ENCODE measurements at regions not wholly inside any gene's neighbourhood (a gene's known extent, or its start where the extent isn't known, plus 50 kb on each side); places are given as distances from the start of the nearest gene placed in this dataset.

DNA sequence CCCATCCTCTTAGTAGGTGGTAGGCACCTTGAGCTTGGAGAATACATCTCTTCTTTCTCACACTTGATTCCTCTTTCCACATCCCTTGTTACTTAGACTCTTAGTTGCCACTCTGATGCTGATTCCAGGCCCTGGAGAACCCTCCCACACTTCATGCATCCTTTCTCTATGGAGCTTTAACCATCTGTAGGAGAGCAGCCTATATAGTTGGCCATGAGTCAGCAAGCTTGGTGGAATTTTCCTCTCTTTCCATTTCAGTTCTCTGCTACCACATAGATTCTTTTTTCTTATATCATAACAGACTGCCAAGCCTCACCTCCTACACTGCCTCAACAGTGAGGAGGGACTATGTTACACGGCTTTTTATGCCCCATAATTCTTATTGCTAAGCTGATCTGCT lies 851.6 kb upstream of the CDH2 start:
- intact Hi-C loops (cut with micrococcal nuclease): no loop called here

DNA sequence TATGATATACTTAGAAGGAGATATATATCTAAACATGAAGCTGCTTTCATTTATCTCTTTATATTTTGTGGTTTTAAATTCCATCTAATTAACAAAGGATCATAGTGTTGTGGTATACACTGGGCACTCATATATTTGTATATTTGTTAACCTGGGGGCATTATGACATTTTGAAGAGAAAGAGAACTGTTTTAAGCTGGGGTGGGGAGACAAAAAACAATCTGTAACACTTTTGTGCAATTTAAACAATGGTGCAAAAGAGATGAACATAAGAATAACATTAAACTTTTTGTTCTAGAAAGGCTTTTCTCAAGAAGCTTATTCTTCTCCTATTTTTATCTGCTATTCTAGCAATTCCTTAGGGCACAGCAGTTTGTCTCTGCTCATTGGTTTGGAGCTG lies 842.0 kb upstream of the CDH2 start:
- intact Hi-C loops (cut with micrococcal nuclease): no loop called here

DNA sequence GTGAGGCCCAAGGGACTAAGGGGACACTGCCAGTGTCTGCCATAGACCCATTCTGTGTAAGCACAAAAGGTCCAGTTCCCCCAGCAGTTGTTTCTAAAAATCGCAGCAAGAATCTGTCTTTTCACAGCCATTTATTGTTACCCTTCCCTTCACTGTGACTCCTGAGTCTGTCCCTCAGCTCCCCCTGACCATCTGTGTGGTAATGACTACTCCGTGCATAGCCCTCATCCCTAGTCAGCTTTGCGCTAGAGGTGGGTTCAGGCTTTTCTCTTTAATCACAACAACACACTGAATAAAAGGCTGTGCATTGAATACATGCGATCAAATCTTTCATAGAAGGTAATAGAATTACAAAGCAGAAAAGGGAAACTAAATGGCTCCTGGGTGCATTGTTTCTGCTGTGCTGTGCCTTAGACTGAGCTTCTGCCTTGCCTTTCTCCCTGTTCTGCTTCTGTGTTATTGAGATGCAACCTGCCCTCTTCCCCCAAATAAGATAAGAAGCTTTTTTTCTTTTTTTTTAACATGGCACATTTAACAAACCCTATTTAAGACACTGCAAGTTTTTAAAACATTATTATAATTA lies 836.0 kb upstream of the CDH2 start:
- intact Hi-C loops (cut with micrococcal nuclease): no loop called here

DNA sequence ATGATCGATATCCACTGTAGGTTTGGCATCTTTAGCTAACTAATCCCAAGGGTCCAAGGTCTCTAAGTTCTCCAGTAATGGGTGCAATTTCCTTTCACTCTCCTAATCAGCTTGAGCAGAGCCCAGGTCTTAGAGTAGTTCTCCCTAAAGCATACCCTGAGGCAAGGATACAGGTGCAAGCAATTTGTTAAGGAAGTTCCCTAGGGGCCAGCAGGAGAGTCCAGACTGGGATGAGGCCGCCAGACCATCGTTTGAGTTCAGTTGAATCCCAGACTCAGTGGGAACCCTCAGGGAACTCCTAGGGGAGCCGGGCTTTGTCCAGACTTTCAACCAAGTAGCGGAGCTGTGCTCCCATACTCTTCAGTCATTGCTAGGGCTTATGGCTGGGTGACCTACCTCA lies 835.4 kb upstream of the CDH2 start:
- intact Hi-C loops (cut with micrococcal nuclease): no loop called here

DNA sequence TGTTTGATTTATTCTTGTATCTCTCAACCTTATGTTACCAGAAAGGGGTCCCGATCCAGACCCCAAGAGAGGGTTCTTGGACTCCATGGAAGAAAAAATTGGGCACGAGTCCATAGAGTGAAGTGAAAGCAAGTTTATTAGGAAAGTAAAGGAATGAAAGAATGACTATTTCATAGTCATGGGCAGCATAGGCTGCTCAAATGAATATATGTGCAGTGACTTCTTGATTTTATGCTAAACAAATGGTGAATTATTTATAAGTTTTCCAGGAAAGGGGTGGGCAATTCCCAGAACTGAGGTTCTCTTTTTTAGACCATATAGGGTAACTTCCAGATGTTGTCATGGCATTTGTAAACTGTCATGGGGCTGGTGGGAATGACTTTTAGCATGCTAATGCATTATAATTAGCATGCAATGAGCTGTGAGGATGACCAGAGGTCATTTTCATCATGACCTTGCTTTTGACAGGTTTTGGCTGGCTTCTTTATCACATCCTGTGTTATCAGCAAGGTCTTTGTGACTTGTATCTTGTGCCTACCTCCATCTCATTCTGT lies 832.4 kb upstream of the CDH2 start:
- intact Hi-C loops (cut with micrococcal nuclease): no loop called here

DNA sequence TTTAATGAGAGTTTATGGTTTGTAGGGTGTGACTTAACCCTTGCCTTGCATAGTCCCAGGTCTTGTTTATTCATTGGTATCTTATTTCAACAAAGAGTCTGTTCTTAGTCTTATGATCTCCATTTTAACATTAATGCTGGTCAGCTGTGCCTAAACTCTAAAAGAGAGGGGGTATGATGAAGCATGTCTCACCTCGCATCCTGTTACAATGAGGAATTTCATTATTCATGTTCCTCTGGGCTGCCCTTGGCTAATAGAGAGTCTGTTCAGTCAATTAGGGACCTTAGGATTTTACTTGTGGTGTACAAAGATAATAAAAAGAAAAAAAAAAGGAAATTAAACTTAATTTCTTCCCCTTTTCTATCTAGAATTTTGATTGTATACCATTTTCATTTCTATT lies 831.9 kb upstream of the CDH2 start:
- intact Hi-C loops (cut with micrococcal nuclease): no loop called here

DNA sequence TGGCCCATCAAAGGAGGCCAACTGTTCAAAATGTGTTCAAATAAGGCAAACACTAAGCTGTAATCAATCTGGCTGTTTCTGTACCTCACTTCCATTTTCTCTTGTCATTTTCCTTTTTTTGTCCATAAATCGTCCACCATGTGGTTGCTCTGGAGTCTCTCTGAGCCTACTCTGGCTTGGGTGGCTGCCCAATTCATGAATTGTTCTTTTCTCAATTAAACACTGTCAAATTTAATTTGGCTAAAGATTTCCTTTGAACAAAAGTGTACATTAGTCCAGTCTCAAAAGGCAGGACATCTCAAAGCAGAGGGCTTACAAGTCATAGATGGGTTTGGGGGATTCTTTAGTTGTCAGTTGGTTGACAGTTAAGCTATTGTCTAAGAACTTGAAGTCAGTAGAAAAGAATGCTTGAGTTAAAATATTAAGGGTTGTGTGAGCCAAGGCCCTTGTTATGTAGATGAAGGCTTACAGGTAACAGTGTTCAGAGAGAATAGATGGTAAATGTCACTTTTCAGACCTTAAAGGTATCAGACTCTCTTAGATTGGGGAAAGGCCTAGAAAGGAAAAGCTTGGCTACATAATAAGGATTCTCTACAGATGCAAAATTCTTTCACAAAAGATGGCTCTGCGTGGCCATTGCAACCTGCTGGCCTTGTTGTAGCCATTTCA lies 831.2 kb upstream of the CDH2 start:
- intact Hi-C loops (cut with micrococcal nuclease): no loop called here

DNA sequence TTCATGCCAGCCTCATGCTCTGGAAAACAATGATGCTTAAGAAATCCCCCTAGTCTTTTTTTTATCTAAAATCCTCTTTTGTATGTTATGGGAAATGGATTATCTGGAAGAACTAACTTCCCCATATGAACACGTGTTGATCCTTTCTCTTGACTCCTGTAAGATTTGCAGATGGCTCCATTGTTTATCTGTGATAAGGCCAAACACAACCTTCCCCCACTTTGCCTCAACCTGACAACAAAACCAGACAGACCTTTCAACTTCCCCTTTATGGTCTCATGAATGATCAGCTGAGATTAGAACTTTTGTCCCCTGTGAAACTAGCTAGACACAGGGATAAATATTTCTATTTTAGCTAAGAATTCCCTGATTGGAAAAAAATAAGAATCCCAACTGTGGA lies 828.0 kb upstream of the CDH2 start:
- intact Hi-C loops (cut with micrococcal nuclease): no loop called here

DNA sequence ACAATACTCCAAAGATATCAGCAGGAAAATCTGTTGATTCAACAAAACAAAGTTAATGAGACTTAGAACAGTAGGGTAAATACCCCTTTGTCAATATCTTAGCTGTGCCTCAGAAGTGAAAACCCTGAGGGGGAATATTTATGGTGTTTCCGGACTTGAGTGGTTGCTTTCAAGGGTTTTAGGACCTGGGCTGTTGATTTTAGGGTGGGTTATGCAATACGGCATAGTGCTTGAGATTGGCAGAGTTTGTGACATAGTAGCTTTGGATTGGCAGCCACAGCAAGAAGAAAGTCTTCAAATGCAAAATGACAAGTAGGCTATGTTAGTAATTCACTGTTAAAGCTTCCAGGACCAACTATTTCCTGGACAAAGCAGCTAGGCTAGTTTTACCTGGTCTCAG lies 826.3 kb upstream of the CDH2 start:
- intact Hi-C loops (cut with micrococcal nuclease): no loop called here

DNA sequence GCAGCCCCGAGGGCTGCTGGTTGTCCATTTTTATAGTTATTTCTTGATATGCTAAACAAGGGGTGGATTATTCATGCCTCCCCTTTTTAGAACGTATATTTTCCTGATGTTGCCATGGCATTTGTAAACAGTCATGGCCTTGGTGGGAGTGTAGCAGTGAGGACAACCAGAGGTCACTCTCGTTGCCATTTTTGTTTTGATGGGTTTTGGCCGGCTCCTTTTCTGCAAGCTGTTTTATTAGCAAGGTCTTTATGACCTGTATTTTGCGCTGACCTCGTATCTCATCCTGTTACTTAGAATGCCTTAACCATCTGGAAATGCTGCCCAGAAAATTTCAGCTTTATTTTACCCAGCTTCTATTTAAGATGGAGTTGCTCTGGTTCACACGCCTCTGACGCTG lies 825.8 kb upstream of the CDH2 start:
- intact Hi-C loops (cut with micrococcal nuclease): no loop called here

DNA sequence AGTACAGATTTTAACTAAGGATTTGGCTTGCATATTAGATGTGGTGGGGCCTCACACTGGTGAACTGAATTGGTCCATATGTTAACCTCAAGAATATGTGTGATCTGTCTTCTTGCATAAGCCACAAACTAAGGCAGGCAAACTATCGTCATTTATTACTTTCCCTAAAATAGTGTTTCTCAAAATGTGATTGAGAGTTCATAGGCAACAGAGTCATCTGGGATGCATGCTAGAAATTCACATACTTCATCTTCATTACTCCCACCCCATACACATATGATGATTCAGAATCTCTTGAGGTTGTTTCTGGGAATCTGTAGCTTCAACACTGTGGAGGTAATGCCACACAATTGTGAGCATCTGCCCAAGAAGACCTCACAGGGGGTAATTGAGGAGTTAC lies 822.8 kb upstream of the CDH2 start:
- intact Hi-C loops (cut with micrococcal nuclease): no loop called here

DNA sequence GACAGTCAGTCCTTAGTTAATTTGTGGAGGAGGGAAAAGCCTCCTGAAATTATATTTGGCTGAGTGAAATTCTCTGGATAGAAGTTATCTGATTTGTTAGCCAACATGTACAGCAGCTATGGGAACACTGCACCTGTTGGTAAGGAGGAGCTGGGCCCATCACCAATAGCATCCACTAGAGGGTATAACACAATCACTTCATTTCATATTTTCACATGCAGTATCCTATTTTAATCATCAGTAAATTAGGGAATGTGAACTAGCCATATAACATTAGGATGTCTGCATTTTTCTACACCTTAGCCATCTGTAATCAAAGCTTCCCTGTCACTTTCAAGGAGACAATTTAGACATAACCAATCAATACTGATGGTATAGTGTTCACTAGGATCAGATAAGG lies 818.4 kb upstream of the CDH2 start:
- intact Hi-C loops (cut with micrococcal nuclease): no loop called here

DNA sequence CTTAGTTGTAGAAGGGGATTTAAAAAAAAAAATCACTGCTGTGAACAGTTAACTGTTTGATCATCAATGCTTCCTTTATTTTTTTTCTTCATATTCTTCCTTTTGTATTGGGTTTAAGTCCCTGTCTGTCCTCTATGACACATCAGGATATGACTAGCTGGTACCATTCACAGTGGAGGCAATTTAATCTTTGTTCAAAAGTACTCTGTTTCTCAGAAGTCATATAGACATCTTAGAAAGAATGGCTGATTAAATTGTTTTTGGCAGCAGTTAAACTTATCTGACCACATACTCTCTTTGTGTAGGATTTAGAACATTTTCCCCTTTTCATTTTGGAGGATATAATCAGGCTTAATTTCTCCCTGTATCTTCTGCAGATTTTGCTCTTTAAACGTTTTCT lies 807.8 kb upstream of the CDH2 start:
- intact Hi-C loops (cut with micrococcal nuclease): no loop called here

DNA sequence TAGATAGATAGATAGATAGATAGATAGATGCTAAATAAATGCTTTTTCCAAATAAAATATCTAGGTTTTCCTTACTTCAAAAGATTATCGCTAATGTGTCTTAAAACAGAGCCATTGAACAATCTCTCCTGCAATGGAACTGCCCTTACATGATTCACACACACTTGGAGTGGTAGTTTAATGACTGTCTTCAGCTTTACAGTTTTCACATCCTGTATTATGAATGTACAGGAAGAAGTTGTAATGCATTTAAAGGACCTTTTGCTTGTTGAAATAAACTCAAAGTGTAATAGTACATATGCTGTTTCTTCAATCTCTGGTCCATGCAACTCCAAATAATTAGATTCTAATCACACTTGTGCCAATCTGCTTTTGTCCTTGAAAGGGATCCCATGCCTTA lies 797.6 kb upstream of the CDH2 start:
- intact Hi-C loops (cut with micrococcal nuclease): no loop called here

DNA sequence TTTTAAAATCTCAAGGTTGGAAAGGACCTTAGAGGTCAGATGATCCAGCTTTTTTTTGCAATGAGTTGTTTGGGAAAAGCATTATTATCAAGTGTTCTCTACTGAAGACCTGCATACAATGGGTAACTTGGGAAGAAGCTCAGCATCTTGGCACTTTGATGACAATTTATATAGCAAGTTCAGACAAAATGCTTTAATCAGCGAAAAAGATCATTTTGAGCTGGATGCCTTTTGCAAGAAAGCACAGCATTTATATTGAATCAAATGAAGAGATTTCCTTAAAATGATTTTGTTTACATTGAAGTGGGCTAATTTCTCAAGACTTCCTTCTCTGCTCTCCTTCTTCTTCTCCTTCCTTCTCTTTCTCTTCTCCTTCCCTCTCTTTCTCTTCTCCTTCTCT lies 796.4 kb upstream of the CDH2 start:
- intact Hi-C loops (cut with micrococcal nuclease): no loop called here

DNA sequence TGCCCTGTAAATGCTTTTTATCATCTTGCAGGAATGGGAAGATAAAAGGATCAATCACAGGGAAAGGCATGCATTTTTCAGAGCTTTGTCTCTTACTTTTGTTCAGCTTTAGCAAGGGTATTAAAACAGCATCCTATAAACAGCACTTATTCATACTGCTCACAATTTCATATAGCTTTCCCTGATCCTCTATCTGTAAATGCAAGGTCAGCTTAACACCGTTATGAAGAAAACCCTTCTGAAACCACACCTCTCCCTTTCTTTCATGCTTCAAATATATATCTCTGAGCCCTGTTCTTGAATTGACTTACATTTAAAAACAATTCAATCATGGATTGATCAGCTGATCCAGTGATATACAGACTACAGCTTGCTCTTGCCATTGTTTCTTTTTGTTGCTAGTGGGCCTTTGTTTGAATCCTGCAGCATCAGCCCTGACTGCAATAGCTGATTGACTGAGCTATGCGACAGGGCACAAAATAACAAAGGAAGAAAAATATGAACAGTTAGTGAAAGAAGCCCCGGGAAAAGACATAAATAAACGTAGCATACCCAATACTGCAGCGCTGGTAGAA lies 795.5 kb upstream of the CDH2 start:
- intact Hi-C loops (cut with micrococcal nuclease): no loop called here

DNA sequence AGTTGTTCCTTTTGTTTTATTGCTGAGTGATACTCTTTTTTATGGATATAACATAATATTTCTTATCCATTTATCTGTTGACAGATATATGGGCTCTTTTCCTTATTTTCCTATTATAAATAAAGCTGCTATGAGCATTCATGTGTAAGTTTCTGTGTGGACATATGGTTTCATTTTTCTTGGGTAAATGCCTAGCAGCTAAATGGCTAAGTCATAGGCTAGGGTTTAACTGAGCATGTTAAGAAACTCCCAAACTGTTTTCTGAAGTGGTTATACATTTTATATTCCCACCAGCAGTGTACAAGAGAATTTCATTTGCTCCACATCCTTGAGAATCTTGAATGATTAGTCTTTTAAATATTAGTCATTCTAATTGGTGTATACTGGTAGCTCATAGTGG lies 786.6 kb upstream of the CDH2 start:
- intact Hi-C loops (cut with micrococcal nuclease): no loop called here

DNA sequence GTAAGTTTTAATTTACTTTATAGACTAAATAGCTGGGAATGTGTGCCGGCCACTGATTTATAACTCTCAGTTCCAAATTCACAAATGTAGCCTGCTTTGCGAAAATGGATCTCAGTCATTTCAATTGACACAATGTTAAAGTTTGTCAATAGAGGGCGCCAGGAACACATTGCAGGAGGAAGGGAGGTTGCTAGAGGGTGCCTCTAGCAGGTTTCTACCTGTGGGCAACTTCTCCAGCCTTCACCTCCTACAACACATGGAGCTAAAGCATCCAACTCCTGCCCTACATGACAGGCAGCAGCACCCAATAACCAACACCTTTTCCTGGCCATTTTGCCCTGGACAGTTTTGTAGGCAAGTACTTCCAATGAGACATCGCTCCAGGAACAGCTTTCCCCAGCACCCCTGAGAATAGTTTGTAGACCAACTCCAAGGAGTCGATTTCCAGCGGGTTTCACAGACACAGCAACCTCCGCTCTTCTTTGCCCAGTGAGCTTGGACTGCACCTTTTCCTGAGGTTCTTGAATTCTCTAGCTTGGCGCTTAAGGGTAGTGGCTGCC lies 784.8 kb upstream of the CDH2 start:
- intact Hi-C loops (cut with micrococcal nuclease): no loop called here

DNA sequence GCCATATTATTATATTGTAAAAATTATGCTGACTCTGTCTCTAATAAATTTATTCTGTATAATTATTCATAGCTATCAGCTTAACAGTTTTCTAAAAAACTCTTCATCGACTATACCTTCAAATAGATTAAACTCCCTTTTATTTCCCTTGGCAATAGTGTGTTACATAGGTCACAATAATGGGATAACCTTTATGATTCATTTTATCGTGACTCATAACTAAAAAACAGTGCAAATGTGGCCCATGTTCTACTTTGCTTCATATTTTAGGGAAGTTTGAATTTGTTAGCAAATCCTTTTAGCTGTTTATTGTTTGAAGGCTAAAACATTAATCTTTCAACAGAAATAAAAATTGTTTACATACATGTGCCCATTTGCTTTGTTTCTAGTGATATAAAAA lies 783.2 kb upstream of the CDH2 start:
- intact Hi-C loops (cut with micrococcal nuclease): no loop called here

DNA sequence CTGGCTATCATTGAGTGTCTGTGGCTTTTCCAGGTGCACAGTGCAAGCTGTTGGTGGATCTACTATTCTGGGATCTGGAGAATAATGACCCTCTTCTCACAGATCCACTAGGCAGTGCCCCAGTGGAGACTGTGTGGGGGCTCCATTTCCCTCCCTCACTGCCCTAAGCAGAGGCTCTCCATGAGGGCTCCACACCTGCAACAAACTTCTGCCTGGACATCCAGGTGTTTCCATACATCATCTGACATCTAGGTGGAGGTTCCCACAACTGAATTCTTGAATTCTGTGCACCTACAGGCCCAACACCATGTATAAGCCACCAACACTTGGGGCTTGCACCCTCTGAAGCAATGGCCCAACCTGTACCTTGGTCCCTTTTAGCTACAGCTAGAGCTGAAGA lies 775.4 kb upstream of the CDH2 start:
- intact Hi-C loops (cut with micrococcal nuclease): no loop called here

DNA sequence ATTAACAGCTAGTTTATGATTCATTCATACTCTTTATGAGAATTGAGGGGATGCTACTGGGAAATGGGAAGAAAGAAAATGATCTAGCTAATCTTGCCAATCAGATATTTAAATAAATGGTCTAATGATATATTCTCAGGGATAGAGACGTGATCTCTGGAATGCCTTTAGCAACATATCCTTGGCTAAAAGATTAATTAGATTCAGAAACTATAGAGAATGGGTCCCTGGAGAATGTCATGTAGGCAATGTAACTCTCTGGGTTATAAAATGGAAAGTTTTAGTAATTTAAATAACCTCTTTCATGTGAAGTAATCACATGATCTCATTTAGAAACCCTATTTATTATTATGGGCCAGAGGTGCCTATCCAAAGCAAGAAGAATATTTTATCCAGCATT lies 771.0 kb upstream of the CDH2 start:
- intact Hi-C loops (cut with micrococcal nuclease): no loop called here

DNA sequence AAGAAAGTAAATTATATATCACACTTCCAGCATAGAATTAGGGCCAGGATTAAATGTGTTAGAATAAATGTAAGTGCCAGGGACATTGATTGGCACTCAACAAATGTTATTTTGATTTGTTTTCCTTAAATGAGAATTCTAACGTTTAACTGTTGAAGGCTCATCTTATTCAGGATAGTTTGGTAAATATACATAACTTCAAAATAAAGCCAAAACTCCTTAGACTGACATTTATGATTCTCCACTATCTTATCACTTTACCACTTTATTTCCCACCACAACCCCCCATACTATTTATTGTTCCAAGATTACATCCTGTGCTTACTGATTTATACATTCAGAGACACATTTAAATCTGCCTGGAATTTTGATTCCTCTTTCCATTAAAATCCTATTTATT lies 769.5 kb upstream of the CDH2 start:
- intact Hi-C loops (cut with micrococcal nuclease): no loop called here

DNA sequence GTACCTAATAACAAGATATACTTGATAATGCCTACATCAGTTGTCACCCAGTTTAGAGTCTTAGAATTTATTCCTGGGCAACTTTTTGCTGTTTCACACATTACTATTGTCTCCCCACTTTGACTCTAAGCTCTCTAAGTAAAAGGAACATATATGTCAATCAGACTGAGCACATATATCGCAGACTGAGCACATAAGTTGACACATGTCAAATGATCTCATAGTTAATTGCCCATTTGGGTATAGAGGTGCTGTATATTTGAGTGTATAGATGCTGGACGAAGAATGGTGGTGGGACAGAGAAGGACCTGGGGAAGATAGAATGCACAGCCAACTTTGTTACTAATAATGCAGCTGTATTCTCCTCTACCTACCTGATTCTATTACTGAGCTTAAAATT lies 746.0 kb upstream of the CDH2 start:
- intact Hi-C loops (cut with micrococcal nuclease): no loop called here

All from T-helper 2 cell treated with Interferon-gamma antibody and Interleukin-4, amounts not matched to agents 100 ng/mL and 5 ng/mL, for 36 hours (primary cell).